ENCODE measurements at regions not wholly inside any gene's neighbourhood (a gene's known extent, or its start where the extent isn't known, plus 50 kb on each side); places are given as distances from the start of the nearest gene placed in this dataset.
"Not testable (repeated sequence)": the region's sequence is repeated elsewhere in the genome, so short reads cannot be mapped to it uniquely, and the experiment has no call there.

DNA sequence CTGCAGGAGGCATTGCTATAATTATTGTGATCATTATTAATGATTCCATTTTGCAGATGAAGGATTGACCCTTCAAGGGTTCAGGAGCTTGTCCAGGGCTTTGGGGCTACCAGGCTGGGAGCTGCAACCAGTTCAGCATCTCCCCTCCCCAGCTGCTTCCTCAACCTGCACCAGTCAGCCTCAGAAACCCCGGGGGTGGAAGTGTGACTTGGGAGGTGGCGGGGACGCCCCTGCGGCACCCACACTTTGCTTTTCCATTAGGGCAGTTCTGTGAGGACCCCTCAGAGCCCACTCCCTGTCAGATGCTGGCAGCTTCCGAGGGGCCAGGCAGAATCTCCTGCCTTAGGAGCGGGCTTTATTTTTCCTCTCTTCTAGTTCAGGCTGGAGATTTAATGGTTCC, 85.6 kb downstream of the OLFM1 start:
- DNase-seq (ENCODE audit: low spot score), result no peak

DNA sequence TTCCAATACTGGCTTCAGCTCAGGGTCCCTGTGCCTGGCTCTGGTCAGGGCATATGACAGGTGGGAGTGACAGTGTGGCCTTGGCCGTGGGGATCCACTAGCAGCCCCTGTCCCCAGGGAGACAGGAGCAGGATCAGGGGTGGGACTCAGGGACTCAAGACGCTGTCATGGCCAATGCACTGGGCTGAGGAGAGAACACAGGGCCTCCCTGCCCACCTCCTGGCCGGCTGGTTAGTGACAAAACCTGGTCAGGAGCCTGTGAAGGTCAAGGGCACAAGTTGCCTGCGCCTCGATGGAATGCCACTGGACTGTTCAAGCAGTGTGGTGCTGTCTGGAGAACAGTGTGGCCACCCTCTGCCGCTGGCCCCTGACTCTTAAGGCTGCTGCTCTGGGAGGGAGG, 86.8 kb downstream of the OLFM1 start:
- no peak for DNase-seq (ENCODE audit: low spot score)

DNA sequence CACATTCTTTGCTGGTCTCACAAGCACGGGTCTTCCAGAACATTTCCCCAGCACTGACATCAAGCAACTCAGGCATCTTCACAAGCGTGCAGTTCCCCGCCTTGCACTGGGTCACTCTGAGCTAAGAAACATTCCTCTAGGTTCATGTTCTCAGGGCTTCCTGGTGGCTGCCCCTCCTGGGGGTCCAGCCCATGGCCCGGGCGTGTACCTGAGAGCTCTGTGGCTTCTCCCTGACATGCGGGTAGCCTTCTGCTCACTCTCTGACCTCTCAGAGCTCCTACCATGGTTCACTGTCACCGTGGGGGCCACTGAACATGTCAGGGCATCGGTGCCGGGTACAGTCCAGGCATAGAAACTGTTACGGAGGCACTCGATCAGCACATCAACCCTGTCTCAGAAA, 87.5 kb downstream of the OLFM1 start:
- no peak for DNase-seq (ENCODE audit: low spot score)

DNA sequence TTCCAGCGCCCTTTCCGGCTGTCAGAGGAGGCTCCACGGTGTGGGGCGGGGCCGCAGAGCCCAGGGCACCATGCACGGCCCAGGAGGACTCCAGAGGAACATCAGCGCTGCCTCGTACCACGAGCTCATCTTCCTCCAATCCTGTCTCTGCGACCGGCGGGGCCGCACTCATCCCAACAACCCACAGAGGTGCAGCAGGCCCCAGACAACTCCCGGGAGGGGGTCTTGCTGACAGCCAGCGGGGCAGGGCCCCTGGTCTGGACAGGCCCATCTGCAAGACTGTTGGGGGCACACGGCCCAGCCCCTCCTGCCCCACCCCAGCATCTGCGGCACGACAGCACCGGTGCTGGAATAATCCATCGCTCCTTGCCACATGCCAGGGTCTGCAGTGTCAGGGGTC, 88.8 kb downstream of the OLFM1 start:
- DNase-seq (ENCODE audit: low spot score), result no peak

DNA sequence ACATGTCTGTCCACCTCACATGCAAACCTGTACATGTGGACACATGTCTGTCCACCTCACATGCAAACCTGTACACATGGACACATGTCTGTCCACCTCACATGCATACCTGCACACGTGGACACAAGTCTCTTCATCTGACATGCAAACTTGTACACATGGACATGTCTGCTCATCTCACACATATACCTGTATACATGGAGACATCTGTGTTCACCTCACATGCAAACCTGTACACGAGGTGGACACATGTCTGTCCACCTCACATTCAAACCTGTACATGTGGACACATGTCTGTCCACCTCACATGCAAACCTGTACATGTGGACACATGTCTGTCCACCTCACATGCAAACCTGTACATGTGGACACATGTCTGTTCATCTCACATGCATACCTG, 90.1 kb downstream of the OLFM1 start:
- DNase-seq (ENCODE audit: low spot score), result not testable (repeated sequence)

DNA sequence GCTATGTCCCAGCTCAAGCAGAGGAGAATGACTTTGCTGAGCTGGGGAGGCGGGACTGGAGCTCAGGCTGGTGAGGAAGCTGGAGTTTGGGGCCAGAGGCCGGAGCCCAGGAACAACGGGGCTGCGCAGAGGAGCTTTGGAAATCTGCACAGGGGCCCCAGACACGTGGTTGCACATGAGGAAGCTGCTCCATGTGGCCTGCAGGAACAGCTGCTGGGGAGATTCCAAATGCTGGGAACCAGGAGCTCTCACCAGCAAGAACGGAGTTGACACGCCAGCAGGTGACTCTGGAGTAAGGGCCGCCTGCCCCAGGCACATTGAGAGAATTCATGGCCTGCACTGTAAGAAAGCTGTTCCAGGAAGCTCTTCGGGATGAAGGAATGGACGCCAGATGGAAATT, 91.0 kb downstream of the OLFM1 start:
- DNase-seq (ENCODE audit: low spot score), result no peak

DNA sequence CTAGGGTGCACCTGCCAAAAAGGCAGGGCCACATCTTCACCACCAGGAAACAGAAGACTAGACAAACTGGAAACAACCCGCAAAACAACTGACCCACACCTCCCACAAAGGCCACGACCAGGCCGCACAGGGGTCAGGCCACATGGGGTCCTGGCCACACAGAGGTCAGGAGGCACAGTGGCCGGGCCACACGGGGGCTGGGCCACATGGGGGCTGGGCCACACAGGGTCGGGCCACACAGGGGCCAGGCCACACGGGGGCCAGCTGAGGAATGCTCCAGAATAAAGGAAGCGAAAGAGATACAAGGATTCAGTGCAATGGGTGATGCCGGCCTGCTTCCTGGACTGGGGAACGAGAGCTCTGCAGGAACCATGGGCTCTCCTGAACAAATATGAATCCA, 91.6 kb downstream of the OLFM1 start:
- no peak for DNase-seq (ENCODE audit: low spot score)

DNA sequence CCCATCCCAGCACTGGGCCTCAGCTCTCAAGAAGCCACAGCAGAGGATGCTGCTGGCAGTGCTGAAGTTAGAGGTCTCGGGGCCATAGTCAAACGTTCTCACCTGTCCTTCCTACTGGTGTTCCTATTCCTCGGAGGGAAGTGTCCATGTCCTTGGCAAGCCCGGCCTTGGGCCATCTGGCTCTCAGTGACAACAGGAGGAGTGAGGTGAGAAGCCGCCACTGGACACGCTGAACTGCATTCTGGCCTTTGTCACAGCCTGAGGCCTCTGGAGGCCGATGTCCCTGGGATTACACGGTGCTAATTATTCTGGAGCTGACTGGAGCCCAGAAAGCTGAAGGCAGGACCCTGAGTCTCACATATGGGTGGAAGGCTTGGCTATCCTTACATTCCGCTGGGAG, 92.5 kb downstream of the OLFM1 start:
- DNase-seq (ENCODE audit: low spot score), result no peak

DNA sequence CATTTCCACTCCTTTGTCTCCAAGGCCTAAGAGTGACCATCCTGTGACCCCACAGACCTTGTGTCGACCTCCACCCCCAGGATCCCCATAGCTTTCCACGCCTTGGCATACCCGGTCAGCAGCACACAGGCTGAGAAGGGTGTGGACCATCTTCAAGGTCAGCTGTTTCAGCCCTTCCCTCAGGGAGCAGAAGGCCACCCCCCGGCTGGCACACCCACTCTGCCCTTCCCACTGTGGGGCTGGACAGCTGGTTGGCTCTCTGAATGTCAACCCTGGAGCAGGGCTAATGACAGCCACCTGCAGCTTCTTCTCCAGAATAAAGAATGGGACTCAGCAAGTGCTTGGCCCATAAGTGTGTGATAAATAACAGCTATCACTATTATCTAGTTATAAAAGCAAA, 93.1 kb downstream of the OLFM1 start:
- DNase-seq (ENCODE audit: low spot score), result no peak

DNA sequence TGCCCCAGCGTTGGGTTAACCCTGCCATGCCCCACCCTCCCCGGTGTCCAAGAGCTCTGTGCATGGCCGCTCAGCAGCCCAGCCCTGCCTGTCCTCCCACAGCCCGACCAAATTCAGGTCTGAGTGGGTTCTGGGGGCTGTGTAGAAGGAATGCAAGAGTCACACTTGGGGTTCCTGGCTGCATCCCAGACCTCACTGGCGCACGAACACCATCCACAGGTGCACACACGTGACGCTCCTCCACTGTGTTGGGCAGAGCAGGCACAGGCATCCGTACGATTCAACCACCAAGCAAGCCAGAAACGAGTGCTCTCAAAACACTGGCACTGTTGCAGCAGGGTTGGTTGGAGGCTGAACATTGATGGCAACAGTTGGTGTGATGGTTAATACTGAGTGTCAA, 93.9 kb downstream of the OLFM1 start:
- DNase-seq (ENCODE audit: low spot score), result no peak

DNA sequence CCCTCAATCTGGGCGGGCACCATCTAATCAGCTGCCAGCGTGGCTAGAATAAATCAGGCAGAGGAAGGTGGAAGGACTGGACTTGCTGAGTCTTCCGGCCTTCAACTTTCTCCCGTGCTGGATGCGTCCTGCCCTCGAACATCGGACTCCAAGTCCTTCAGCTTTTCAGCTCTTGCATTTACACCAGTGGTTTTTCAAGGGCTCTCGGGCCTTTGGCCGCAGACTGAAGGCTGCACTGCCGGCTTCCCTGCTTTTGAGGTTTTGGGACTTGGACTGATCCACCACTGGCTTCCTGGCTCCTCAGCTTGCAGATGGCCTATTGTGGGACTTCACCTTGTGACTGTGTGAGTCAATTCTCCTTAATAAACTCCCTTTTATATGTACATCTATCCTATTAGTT, 94.4 kb downstream of the OLFM1 start:
- not testable (repeated sequence) for DNase-seq (ENCODE audit: low spot score)

DNA sequence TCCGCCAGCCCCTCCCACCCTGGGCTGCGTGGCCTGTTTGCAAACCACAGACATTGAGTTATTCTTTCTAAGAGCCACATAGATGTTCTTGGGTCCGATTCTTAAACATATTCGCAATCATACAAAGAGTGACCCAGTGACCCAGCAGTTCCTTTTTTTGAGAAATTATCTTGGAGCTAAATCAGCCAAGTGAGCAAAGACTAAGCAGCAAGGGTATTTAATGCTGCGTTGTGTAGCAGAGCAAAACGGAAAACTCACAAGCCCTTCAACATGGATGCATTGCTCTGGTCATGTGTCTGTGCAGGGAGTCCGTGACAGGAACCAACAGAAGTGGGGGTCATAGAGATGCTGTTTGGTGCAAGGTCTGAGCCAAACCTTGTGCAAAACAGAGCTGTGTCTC, 95.6 kb downstream of the OLFM1 start:
- no peak for DNase-seq (ENCODE audit: low spot score)

DNA sequence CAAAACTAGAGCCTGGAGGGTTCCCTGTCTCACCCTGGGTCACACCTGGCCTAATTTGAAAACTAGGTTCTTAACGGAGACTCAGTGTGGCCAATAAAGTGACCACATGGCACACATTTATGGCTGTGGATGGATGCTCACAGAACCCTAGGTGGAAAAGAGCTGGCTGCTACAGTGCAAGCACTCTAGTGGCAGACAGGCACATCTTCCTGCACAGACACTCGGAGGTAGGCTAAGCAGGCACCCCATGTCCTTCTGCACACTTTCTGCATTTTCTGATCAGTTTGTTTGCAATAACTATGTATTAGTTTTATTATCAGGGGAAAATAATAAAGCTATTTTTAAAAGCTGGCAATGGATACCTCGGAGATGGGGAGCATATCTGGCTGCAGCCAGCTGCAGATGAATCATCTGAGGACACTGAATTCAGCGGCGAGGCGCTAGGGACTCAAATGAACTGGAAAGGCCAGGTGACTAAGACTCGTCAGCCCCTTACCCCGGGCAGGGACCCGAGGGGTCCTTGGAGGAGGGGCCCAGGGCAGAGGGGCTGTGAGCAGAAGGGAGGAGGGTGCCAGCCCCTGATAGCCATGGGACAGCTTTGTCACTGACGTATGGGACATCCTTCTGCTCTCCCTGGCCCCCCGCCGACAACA, 96.2 kb downstream of the OLFM1 start:
- DNase-seq (ENCODE audit: low spot score), result no peak

DNA sequence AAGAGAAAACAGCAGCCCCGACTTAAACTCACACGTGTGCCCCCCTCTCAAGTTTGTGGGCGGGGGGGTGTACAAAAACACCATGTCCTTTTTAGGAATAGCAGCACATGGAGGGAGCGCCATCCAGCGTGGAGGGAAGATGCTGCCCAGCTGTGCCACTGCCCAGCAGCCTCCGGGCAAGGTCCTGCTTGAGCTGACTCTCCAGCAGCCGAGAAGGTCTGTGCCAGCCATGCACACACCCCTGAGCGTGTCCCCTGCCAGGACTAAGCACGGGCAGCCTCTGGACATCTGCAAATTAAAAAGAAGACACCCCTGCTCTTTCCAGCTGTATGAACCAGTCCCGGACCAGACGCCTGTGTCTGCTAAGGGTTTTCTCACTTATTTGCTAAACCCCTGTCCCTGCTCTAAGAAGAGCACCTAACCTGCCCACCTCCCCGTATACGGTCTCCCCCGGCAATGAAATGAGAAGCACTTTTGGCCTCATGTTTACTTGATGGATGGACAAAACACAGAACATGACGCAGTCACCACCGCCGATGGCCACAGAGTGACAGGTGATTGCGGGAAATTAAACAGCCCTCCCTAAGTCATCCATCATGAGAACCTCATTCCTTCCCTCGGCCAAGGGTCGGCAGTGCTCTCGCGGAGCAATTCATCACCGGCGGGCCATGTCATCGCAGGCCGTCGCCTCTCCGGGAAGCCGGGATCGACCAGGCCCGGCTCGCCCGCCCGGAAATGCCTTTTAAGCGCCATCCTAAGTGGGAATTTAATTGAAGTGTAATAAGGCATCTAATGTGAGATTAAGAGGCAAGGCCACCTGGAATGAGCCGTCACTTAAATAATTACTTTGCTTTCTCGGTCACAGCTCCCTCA, 96.9 kb downstream of the OLFM1 start:
- no peak for DNase-seq (ENCODE audit: low spot score)

DNA sequence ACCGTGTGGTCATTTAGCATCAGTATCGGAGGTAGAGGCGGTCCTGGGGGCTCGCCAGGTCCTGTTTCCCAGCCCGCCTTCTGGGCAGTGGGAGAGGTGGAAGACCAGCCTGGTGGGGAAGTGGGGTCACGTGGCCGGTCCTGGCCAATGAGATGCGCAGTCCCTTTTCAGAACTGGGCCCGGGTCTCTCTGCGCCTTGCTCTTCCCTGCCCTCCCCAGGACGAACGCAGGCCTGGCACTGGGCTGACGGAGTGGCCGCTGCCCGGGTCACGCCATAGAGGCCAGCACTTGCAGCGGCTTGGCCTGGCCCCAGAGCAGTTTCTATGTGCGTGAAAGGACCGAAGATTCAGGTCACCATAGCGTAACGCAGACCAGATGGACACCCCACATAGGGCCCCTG, 97.6 kb downstream of the OLFM1 start:
- DNase-seq (ENCODE audit: low spot score), result no peak

DNA sequence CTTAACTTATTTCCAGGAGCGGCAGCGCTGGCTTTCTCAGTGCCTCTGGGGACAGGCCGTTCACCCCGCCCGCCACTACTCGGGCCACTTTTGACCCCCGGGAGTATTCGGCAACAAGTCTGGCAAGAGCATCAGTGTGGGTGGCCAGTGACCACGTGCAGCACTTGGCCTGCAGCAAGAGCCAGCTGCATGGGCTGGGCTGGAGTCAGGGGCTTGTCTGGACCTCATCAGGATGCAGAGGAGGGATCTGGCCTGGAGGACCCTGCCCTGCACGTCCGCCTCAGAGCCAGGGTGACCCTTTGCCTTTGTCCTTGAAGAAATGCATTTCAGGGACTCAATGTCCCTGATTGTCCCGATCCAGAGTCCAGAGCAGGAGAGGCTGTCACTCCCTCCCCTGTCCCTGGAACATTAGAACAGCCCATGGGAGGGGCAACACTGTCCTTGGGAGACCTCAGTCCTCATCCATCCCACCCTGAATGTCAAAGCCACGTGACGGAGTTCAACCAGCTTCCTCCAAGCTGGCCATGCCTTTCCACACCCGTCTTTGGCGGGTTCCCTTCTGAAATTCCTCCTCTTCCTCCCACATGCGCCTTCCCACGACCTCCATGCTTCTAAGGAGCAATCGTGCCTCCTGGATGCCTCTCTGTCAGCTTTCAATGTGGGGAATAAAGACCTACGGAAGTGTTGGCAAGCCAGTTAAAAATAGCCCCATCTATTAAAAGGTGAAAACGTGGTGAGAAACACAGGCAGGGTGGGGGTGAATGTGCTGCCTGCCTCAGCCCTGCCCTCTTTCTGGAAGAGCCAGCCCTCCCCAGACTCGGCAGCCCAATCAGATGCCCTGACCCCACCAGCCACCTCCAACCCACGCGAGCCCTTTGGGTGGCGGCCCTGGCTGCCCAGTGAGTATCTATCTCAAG, 99.0 kb downstream of the OLFM1 start:
- DNase-seq (ENCODE audit: low spot score), result peak; percentile 14

DNA sequence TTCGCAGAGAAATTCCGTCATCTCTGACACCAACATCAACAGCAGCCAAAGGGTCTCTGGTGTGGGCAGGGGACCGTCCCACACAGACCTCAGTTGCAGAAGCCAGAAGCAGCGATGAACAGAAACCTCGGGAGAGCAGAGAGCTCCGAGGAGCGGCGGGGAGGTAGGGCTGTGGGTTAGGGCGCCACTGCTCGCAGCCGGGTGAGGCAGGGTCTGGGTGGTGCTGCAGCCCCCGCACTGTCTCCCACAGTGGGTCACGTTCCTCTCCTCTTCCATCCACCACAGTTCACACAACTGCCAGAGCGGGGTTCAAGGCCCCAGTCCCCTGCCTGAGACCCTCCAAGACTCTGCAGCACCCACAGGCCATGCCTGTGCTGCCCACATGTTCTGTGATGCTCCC, 99.9 kb downstream of the OLFM1 start:
- DNase-seq (ENCODE audit: low spot score), result no peak

DNA sequence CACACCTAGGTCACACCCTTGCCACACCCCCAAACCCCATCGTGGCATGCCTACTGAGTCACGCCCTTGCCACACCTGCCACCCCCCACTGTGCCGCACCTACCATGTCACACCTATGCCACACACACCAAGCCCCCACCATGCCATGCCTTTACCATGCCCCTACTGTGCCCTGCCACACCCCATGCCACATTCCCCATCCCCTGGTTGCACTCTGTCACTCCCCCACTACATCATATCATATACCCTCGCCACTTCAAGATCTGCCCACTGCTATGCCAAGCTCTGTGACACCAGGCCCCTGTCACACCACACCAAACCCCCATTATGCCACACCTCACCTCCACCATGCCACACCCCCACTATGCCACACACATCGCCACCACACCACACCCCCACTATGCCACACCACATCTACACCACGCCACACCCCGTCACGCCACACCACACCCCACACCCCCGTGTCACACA, 101.2 kb downstream of the OLFM1 start:
- DNase-seq (ENCODE audit: low spot score), result no peak

DNA sequence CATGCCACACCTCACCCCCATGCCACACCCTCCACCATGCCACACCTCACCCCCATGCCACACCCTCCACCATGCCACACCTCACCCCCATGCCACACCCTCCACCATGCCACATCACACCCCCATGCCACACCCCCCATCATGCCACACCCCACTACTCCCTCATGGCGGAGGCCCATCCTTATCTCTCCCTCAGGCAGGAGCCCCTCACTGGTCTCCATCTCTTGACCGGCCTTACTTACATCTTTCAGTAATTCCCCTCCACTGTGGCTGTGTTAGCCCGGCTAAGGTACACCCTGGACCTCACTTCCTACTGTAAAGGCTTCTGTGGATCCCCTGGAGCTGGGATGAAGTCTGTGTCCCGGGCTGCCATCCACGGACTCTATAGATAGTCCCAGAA, 102.0 kb downstream of the OLFM1 start:
- no peak for DNase-seq (ENCODE audit: low spot score)

DNA sequence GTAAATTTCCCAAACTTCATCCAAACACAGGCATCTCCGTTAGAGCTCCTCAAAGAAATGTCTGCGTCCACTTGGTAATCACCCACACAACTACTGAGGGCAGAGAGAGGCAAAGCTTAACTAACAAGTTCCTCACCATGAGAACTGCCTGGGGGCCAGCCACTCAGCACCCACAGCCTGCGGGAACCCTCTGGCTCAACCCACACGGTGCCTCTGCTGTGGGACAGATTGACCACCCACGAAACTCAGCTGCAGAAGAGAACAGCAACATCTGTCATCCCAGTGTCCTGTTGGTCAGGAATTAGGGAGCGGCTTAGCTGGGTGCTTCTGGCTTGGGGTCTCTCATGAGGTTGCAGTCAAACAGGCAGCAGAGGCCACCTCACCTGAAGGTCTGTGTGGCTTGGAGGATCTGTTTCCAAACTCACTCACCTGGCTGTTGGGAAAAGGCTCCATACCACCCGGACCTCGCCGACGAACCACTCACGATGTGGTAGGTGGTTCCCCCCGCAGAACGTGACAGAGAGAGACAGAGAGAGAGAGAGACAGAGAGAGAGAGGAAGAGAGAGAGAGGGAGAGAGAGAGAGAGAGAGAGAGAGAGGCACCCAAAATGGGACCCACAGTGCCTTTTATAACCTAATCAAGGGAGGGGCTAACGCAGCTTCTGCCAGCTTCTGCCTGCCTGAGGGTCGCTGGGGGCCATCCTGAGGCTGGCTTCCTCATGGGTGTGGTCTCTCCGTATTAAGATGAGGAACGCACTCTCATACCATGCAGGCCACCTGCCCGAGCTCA, 103.5 kb downstream of the OLFM1 start:
- no peak for DNase-seq (ENCODE audit: low spot score)

DNA sequence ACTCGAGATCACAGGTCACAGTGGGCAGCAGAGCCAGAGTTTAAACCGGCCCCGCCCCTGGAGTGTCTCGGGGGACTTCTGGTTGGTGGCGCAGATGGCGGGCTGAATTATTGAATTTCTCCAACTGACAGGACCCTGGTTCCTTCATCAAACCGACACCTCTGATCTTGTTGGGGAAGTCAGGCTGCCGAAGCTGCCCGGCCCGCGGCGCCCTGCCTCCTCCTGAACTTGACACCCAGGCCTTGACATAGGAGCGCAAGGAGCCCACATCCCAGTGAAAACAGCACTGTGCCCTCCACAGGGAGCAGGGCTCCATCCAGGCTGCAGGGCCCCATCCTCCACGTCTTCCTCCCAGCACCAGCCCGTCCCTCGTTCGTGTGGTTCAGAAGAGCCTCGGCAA, 105.2 kb downstream of the OLFM1 start:
- DNase-seq (ENCODE audit: low spot score), result no peak

DNA sequence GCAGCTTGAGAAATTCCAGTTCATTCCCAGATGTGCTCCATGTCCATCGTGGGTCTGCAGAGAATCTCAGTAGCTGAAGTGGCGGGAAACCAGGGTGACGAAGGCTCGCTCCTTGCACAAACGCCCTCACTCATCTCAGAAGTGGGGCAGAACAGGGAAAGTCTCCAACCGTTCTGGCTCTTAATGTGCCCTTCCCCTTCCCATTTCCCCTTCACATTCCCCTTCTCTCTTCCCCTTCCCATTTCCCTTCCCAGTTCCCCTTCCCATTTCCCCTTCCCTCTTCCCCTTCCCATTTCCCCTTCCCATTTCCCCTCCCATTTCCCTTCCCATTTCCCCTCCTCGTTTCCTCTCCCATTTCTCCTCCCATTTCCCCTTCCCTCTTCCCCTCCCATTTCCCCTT, 108.5 kb downstream of the OLFM1 start:
- DNase-seq (ENCODE audit: low spot score), result not testable (repeated sequence)

Data from mucosa of gallbladder (tissue), 1 donor.